ENCODE measurements at regions not wholly inside any gene's neighbourhood (a gene's known extent, or its start where the extent isn't known, plus 50 kb on each side); places are given as distances from the start of the nearest gene placed in this dataset.

DNA sequence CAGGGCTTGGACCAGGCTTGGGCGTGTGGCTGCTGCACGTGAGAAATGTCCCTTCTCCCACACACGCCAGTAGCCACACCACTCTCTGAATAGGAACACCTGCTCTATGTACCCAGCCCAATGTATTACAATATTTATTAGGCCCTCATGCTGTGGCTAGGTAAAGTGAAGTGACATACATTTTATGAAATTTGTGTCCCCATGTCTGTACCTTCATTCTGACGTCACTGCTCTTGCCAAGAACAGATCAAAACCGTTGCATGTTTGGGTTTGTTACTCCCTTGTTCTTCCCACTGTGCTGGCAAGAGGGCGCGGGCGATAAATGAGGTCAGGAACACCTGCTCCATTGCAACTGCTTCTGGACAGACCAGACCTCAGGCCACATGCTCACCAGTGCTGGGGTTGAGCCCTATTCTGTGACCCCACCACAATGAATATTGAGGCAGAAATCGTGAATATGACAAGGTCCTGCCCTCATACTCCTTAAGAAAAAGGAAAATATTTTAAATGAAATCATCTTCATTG lies 436.4 kb upstream of the SALL3 start:
- TF ChIP-seq, protein P1, sequence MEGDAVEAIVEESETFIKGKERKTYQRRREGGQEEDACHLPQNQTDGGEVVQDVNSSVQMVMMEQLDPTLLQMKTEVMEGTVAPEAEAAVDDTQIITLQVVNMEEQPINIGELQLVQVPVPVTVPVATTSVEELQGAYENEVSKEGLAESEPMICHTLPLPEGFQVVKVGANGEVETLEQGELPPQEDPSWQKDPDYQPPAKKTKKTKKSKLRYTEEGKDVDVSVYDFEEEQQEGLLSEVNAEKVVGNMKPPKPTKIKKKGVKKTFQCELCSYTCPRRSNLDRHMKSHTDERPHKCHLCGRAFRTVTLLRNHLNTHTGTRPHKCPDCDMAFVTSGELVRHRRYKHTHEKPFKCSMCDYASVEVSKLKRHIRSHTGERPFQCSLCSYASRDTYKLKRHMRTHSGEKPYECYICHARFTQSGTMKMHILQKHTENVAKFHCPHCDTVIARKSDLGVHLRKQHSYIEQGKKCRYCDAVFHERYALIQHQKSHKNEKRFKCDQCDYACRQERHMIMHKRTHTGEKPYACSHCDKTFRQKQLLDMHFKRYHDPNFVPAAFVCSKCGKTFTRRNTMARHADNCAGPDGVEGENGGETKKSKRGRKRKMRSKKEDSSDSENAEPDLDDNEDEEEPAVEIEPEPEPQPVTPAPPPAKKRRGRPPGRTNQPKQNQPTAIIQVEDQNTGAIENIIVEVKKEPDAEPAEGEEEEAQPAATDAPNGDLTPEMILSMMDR (IDR thresholded peaks at IDR 0.05) = no peak
- no peak for TF ChIP-seq POLR2A (IDR thresholded peaks at IDR 0.05)
